ENCODE measurements at regions not wholly inside any gene's neighbourhood (a gene's known extent, or its start where the extent isn't known, plus 50 kb on each side); places are given as distances from the start of the nearest gene placed in this dataset.

DNA sequence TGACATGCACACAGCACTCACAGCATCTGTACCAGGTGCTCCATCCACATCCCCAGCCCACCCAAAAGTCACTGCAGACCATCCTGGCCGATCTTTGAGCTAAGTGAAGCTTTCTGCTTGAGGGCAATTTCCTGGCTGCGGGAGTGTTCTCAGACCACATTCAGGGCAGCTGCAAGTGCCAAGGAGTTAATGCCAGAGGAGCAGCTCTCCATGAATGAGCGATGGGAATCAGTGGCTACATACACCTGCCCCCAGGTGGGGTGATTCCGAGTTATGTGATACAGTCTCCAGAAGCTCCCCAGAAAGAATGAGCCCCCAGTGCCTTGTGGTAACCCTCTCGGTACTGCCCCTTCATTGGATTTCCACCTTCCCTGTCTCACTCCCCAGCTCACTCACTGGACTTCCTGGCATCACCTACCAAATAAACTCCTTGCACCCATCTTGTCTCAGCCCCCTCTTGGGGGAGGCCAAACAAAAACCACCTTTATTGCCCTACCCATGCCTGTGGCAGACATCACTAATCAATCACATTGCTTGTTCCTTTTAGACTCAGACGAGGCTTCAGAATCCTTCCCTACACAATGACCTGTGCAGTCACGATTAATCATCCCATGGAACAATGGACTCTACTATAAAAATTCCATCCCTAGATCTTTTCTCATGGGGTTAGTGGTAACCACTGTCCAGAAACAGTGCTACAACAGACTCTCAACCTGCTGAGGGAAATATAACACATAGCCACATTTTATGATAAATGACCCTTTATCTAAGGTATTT lies 121.1 kb downstream of the IRX5 start:
- TF ChIP-seq CTCF (IDR thresholded peaks at IDR 0.05) (no peak), POLR2A (IDR thresholded peaks at IDR 0.05) (no peak)
- Histone ChIP-seq H3K36me3 (no peaks in the 10 kb centered on the region), H3K4me1 (no peaks in the 10 kb centered on the region), H3K4me3 (no peak overlapping the region), H3K9me3 (no peaks in the 10 kb centered on the region), H3K27me3 (peaks cover 3 to 8% of the 10 kb centered on the region in 2 donors), H3K27ac (no peak overlapping the region)
- intact Hi-C loops (cut with DNase I): no loop called here
- WGBS (ENCODE audit: insufficient coverage, low coverage, low lambda C conversion rate, missing lambda C conversion rate): 64% methylated on average over 6 of the region's 7 CpGs
- ATAC-seq (no peak), DNase-seq (no peak)

DNA sequence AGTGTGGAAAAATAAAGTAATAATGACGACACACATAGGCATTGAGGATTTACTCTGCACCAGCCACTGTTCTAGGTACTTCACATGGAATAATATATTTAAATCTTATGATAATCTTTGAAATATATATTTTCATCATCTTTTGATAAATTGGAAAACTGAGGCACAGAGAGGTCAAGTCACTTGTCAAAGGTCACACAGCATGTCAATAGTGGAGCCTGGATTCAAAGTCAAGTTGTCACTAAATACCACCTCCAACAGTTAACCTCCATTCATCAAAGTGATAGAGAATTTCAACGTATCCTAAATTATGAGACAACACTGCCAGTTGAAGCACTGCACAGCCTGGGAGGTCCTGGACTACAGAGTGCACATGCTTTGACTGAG lies 121.7 kb downstream of the IRX5 start:
- TF ChIP-seq CTCF (IDR thresholded peaks at IDR 0.05) (no peak), POLR2A (IDR thresholded peaks at IDR 0.05) (no peak)
- no peak for ATAC-seq

GRCh38 chr16:55052741-55053415 lies 122.2 kb downstream of the IRX5 start:
- Histone ChIP-seq H3K9me3 (no peaks in the 10 kb centered on the region), H3K4me3 (no peak overlapping the region), H3K27ac (no peak overlapping the region), H3K27me3 (peaks cover 3 to 8% of the 10 kb centered on the region in 2 donors), H3K4me1 (no peaks in the 10 kb centered on the region), H3K36me3 (no peaks in the 10 kb centered on the region)
- DNase-seq: no peak
- 53% methylated on average over 3 of the region's 11 CpGs for WGBS (ENCODE audit: insufficient coverage, low coverage, low lambda C conversion rate, missing lambda C conversion rate)
- TF ChIP-seq CTCF (IDR thresholded peaks at IDR 0.05): no peak
- TF ChIP-seq POLR2A (IDR thresholded peaks at IDR 0.05): no peak
- ATAC-seq: no peak
- intact Hi-C loops (cut with DNase I): no loop called here

More for the DNA sequence above, 121.7 kb downstream of the IRX5 start:
- Histone ChIP-seq H3K27ac (no peak overlapping the region), H3K4me1 (no peaks in the 10 kb centered on the region), H3K36me3 (no peaks in the 10 kb centered on the region), H3K27me3 (peaks cover 3 to 8% of the 10 kb centered on the region in 2 donors), H3K4me3 (no peak overlapping the region), H3K9me3 (no peaks in the 10 kb centered on the region)
- intact Hi-C loops (cut with DNase I): no loop called here
- WGBS (ENCODE audit: insufficient coverage, low coverage, low lambda C conversion rate, missing lambda C conversion rate): 95% methylated on average over 2 of the region's 2 CpGs
- DNase-seq: no peak

- 83% methylated on average over 3 of the region's 3 CpGs for WGBS (ENCODE audit: insufficient coverage, low coverage, low lambda C conversion rate, missing lambda C conversion rate)
Measured at GRCh38 chr16:55055262-55055661, 124.6 kb downstream of the IRX5 start.

More at GRCh38 chr16:55055262-55055661, 124.6 kb downstream of the IRX5 start:
- intact Hi-C loops (cut with DNase I): no loop called here
- H3K27ac ChIP-seq: no peak overlapping the region
- peaks cover 3 to 8% of the 10 kb centered on the region in 2 donors for H3K27me3 ChIP-seq
- no peaks in the 10 kb centered on the region for H3K4me1 ChIP-seq
- DNase-seq (no peak), ATAC-seq (no peak)
- no peak overlapping the region for H3K4me3 ChIP-seq
- no peaks in the 10 kb centered on the region for H3K36me3 ChIP-seq
- TF ChIP-seq POLR2A (IDR thresholded peaks at IDR 0.05) (no peak), CTCF (IDR thresholded peaks at IDR 0.05) (no peak)
- no peaks in the 10 kb centered on the region for H3K9me3 ChIP-seq
